Renal cortical epithelial cell (primary cell): ENCODE measurements at regions not wholly inside any gene's neighbourhood (a gene's known extent, or its start where the extent isn't known, plus 50 kb on each side); places are given as distances from the start of the nearest gene placed in this dataset.

ENCODE experiments used
- DNase-seq: peaks from one replicate; pipeline ENCODE4 v3.0.0-alpha.2; 2011; ENCODE audit warnings: low read depth

DNA sequence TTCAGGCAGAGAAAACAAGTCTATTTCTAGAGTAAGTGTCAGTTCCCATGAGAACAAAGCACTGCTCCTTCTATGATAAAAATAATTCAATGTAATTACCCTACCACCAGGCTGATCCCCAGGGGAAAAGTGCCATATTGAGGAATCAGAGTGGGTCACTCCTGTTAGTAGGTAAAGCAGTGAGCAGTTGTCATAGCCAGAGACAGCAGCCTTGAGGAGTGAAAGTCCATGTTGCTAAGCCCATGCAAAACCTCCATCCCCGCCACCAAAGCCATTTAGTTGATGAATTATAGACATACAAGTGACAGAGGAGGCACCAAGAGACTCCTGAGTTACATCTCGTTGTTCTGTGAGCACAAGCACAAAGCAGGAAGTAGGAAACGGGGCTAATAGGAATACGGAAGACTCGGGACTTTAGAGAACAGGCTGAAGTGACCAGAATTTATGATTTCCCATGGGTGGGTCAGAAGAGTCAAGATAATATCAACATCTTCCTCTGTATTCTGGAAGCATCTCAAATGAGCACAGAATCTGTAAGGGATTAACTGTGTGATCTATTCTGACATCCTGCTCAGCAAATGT lies 197.9 kb downstream of the MAFB start:
- no peak for DNase-seq

DNA sequence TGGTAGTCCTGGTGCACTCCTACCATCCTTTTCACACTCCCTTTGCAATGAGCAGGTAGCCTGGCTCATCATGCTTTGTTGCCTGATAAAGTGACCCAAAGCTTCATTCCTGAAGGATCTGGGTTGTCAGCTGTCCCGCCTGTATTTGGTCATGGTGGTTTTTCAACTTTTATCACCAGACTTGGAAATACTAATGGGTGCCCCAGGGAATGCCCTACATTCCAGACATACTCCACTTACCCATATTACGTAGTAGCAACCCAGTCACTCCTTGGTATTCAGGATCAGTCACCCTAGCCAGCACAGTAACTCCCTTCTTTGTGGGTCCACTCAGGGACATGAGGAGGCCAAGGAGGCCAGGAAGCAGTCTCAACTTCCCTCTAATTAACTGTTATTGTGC lies 199.2 kb downstream of the MAFB start:
- DNase-seq, result peak; percentile 90

- DNase-seq, result peak; percentile 20
Observed at GRCh38 chr20:40488401-40488800, 200.6 kb downstream of the MAFB start.

DNA sequence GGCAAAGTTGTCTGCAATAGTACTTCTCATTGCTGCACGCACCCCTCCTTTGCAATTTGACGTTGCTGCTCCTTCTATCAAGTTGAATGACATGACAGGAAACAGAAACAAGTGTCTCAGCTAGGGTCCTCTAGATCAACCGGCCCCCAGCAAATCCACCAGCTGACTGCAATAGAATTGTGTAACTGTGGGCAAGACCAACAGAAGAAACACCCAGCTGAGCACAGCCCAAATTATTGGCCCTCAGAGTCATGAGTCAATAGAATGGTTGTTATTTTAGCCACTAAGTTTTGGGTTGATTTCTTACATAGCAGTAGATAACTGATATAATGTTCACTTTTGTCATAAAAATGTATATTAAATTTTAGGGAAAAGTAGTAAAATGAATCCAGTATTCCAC lies 202.7 kb downstream of the MAFB start:
- no peak for DNase-seq

- no peak for DNase-seq
Observed at GRCh38 chr20:40481743-40482458, 207.1 kb downstream of the MAFB start.

DNA sequence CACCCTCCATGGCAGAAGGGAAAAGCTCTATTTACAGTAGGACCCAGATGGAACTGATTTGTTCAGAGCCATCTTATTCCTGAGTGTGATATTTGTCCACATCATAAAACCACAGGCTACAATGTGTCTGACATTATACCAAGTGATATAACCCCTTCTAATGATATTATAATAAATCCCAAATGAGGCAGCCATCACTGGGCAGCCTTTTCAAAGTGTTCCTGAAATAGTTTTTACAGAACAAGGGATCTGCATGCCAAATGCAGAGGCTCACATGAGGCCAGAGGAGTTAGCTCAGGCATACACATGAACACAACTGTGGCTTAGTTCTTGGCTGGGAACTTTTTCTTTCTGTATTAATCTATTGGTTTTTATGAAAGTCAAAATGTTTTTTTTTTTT lies 207.7 kb downstream of the MAFB start:
- no peak for DNase-seq

DNA sequence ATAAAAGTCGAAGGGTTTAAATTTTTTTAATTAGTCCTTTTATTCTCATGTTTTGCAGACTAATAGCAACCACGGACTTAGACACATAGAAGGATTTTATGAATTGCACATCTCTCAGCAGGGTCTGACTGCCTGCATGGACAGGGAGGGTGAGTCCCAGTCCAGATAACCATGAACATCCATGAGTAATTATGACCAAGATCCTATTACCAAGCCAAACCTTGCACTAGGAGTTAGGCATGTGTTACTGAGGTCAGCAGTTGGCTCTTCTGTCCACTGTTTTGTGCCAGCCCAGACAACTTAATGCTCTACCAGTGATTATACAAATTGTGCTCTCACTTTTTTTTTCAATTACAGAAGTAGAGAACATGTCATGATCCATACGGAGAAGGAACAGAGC lies 211.2 kb downstream of the MAFB start:
- no peak for DNase-seq

GRCh38 chr20:40476461-40476860 lies 212.6 kb downstream of the MAFB start:
- DNase-seq, result no peak

DNA sequence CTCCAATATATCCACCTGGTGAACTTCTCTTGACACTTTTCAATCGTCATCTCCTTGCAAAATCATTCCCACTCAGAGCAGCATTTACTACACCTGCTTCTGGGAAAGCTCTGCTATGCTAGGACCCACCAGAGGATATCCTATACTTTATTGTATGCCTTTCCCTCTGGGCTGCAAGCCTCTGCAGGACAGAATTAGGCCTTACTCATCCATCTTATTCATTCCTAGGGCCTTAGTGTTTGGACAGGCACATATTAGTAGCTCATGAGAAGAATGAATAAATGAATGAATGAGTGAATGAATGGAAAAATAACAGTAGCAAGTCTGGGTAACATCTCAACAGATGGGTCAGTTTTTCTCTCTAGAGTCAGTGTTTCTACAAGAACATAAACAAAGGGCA lies 216.1 kb downstream of the MAFB start:
- no peak for DNase-seq

DNA sequence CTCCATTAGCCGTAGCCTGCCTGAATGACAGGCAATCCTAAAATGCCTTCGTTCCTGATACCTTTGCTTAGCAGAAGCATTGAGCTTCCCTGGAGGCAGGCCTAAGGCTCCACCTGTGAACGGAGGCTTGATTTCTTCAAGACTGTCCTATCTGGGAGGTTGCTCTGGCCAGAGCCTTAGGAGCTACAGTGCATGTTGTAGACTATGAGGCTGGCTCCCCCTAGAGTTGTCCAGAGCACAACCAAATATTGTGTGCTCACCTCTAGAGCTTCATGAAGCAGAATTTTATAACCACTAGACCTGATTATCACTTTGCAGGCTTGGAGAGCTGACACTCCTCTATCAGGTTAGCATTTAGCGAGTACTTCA lies 217.8 kb downstream of the MAFB start:
- no peak for DNase-seq

- DNase-seq, result no peak
Observed at GRCh38 chr20:40470445-40471260, 218.4 kb downstream of the MAFB start.

DNA sequence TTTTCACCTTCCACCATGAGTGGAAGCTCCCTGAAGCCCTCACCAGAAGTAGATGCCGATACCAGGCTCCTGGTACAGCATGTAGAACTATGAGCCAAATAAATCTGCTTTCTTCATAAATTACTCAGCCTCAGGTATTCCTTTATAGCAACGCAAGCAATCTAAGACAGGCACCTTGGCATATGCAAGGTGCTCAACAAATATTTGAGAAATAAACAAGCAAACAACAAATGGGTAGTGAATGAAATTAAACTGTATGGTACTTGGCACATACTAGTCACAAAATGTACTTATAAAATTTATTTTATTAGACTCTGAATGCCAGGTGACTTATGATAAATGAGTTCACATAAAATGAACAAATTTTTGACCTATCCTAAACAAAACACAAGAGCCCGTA lies 220.3 kb downstream of the MAFB start:
- DNase-seq, result no peak

DNA sequence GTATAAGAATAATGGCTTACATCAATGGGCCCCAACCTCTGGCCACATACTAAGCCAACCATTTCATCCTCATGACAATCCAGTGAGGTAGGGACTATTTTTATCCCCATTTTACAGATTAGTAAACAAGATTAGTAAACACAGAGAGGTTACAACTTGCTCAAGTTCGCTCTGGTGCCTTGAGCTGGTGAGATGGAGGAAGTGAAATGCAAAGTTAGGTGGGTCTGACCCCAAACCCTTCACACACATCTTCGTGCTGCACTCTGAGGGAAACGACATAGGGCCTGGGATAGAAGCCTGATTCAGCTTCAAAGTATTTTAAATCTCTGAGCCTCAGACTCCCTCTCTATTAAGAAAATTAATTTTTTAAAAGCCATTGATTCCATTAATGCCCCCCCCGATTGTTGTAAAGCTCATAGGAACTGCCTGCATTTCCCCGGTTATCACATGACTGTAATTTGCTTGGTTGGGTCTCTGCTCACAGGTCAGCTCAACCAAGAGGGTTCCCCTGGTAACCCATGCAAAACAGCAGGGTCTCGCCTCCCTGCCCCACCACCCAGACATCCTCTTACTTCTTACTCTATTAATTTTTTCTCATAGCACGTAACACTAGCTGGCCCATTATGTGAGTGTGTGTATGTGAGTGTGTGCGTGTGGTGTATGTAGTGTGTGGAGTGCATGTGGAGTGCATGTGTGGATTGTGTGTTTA lies 221.2 kb downstream of the MAFB start:
- DNase-seq, result no peak

GRCh38 chr20:40467067-40467466 lies 222.0 kb downstream of the MAFB start:
- no peak for DNase-seq

- no peak for DNase-seq
Observed at GRCh38 chr20:40464731-40465208, 224.3 kb downstream of the MAFB start.

GRCh38 chr20:40463171-40463570 lies 225.9 kb downstream of the MAFB start:
- no peak for DNase-seq

DNA sequence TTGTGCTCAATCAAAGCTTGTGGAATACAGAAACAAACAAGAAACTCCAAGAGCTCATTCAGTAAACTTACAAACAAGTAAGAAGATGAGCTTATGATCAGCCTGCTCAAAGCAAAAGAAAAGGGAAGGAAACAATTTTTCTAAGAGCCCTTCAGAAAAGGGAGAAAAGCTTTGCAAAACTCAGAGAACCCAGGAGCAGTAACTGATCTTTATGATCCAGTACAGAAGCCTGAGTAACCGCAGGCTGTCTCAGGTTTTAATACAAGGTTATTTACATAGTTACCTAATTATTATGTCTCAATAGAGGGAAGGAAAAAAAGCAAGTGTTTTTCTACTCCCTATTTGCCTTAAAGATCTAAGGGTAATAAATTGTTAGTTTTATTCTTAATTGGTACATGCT lies 226.5 kb downstream of the MAFB start:
- peak; percentile 21 for DNase-seq

GRCh38 chr20:40459299-40459698 lies 229.7 kb downstream of the MAFB start:
- no peak for DNase-seq

- no peak for DNase-seq
Observed at GRCh38 chr20:40457404-40457803, 231.6 kb downstream of the MAFB start.

DNA sequence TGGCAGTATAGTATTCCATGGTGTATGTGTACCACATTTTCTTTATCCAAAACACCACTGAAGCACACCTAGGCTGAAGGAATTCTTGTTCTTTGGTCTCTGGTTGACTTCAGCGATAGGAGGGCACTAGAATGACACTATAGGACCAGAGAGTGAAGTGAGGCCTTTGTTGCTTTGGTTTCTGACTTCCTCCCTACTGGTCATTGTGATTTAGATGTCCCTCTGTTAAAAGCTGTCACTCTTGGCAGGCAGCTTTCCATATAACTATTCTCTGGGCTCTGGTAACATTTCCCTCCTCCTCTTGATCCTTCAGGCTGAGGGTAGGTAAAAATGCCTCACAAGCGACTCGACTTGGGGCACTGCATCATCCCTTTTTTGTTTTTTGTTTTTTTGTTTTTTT lies 236.3 kb downstream of the MAFB start:
- no peak for DNase-seq

GRCh38 chr20:40451552-40451951 lies 237.5 kb downstream of the MAFB start:
- no peak for DNase-seq

- no peak for DNase-seq
Observed at GRCh38 chr20:40449974-40450616, 238.9 kb downstream of the MAFB start.
